ENCODE measurements at regions not wholly inside any gene's neighbourhood (a gene's known extent, or its start where the extent isn't known, plus 50 kb on each side); places are given as distances from the start of the nearest gene placed in this dataset.

- ChIA-PET CTCF (no interaction called here), POLR2A (no interaction called here)
- no peaks in the 10 kb centered on the region for H3K36me3 Mint-ChIP-seq
- TF ChIP-seq ZBTB43 (CRISPR knock-in tag; IDR thresholded peaks at IDR 0.05) (no peak), ETV6 (CRISPR knock-in tag; IDR thresholded peaks at IDR 0.05) (no peak), TEAD4 (CRISPR knock-in tag; IDR thresholded peaks at IDR 0.05) (no peak), NR3C1 (CRISPR knock-in tag; conservative IDR thresholded peaks at IDR 0.05; ENCODE audit: low read depth) (no peak), E2F1 (CRISPR knock-in tag; IDR thresholded peaks at IDR 0.05) (no peak), PRDM15 (CRISPR knock-in tag; IDR thresholded peaks at IDR 0.05) (no peak), CDX4 (CRISPR knock-in tag; IDR thresholded peaks at IDR 0.05; ENCODE audit: borderline replicate concordance) (no peak), GRHL2 (CRISPR knock-in tag; IDR thresholded peaks at IDR 0.05; ENCODE audit: insufficient replicate concordance, severe bottlenecking) (no peak), PREB (CRISPR knock-in tag; IDR thresholded peaks at IDR 0.05; ENCODE audit: borderline replicate concordance) (no peak)
- no peaks in the 10 kb centered on the region; the same call in none of the 2 replicates for H3K27me3 Mint-ChIP-seq (ENCODE audit: low read depth)
- no peak overlapping the region for H3K27ac Mint-ChIP-seq
- DNase-seq (ENCODE audit: low spot score) = no peak
- H3K4me3 Mint-ChIP-seq = no peak overlapping the region
- ATAC-seq = no peak; the same call in 1 of the 2 replicates
- peaks cover 3% of the 10 kb centered on the region; the same call in 1 of the 2 replicates for H3K9me3 Mint-ChIP-seq
- peaks cover 9% of the 10 kb centered on the region for H3K4me1 Mint-ChIP-seq
Observed at GRCh38 chr22:33971561-33971961, 51.3 kb upstream of the LARGE1 start.

- Mint-ChIP-seq H3K4me1 (peaks cover 9% of the 10 kb centered on the region), H3K9me3 (peaks cover 3% of the 10 kb centered on the region; the same call in 1 of the 2 replicates)
- POLR2A ChIA-PET = no interaction called here
Observed at GRCh38 chr22:33975841-33976240, 55.6 kb upstream of the LARGE1 start.

More at GRCh38 chr22:33975841-33976240, 55.6 kb upstream of the LARGE1 start:
- Mint-ChIP-seq H3K27ac (no peak overlapping the region), H3K36me3 (no peaks in the 10 kb centered on the region), H3K4me3 (no peak overlapping the region), H3K27me3 (ENCODE audit: low read depth) (peaks cover 5% of the 10 kb centered on the region)
- ATAC-seq (no peak), DNase-seq (ENCODE audit: low spot score) (no peak)
- CTCF ChIA-PET = no interaction called here
- TF ChIP-seq ZNF232 (CRISPR knock-in tag; IDR thresholded peaks at IDR 0.05) (no peak), USF2 (CRISPR knock-in tag; IDR thresholded peaks at IDR 0.05) (no peak), FOXK1 (CRISPR knock-in tag; IDR thresholded peaks at IDR 0.05) (no peak), ZNF121 (CRISPR knock-in tag; IDR thresholded peaks at IDR 0.05) (no peak), PRDM15 (CRISPR knock-in tag; IDR thresholded peaks at IDR 0.05) (no peak), ELF4 (CRISPR knock-in tag; IDR thresholded peaks at IDR 0.05; ENCODE audit: low read depth) (no peak), NFYB (CRISPR knock-in tag; conservative IDR thresholded peaks at IDR 0.05; ENCODE audit: low read depth) (no peak), TEAD4 (CRISPR knock-in tag; IDR thresholded peaks at IDR 0.05) (no peak), RELA (CRISPR knock-in tag; IDR thresholded peaks at IDR 0.05; ENCODE audit: borderline replicate concordance) (no peak), SOX15 (CRISPR knock-in tag; IDR thresholded peaks at IDR 0.05) (no peak), GABPB1 (CRISPR knock-in tag; IDR thresholded peaks at IDR 0.05) (no peak), ZNF317 (CRISPR knock-in tag; IDR thresholded peaks at IDR 0.05; ENCODE audit: borderline replicate concordance, low read depth) (no peak), ZNF263 (CRISPR knock-in tag; IDR thresholded peaks at IDR 0.05; ENCODE audit: low read depth) (no peak), HMGA2 (CRISPR knock-in tag; IDR thresholded peaks at IDR 0.05) (no peak)

All from WTC11 (cell line).